SKM-1 treated with dmso at 0.1 percent for 144 hours (cell line): ENCODE measurements at regions not wholly inside any gene's neighbourhood (a gene's known extent, or its start where the extent isn't known, plus 50 kb on each side); places are given as distances from the start of the nearest gene placed in this dataset.

Experiments used
- DNase-seq: peaks from one replicate; lab custom pipeline; 2025; ENCODE audit not compliant: unreplicated experiment; lab: John Stamatoyannopoulos, UW

- no peak for DNase-seq
These were observed 134.6 kb downstream of the AASDHPPT start for GRCh38 chr11:106212081-106212480.

DNA sequence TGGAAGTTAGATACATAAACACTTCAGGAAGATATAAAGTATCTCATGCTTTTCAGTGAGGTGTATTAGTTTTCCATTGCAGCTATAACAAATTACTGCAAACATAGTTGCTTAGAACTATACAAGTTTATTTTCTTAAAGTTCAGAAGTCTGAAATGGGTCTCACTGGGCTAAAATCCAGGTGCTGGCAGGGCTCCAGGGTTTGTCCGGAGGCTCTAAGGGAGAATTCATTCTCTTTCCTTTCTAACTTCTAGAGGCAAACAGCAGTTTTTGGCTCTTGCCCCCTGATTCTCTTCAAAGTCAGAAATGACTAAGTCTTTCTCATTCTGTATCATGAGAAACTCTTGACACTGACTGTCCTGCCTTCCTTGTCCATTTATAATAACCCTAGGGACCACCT, 138.8 kb downstream of the AASDHPPT start:
- no peak for DNase-seq

DNA sequence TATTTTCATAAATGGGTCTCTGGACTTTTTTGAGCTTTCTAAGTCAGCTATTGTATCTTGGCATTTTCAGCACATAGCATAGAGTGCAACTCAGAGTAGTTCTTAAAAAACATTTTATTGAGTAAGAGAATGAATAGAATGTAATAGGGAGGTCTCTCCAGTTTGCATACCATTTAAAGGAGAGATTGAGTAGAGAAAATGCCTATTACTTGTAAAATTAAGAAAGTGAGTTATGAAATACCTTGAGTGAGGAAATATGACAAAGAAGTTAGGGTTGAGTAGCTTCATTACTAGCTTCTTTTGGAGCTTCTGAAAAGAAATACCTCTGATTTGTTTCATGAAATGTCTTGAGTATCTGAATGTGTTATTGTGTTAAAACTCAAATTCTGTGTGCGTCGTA, 140.0 kb downstream of the AASDHPPT start:
- no peak for DNase-seq

DNA sequence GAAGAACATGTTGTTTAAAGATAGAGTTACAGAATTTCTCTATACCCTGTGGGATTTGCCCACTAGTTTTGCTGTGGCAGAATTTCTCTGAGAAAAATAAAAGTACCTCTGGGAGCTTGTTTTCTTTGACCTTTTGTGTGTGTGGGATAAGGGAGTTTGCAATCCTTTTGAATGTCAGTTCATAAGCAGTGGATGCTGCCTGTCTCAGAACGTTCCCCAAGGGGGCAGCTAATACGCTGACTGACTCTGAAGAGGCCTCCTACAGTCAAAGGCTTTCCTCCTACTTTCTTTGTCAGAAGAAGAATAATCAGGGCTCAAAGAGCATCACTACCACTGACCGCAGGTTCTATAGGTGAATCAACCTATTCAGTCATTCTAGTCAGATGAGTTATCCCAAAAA, 140.6 kb downstream of the AASDHPPT start:
- DNase-seq = no peak

- no peak for DNase-seq
These were observed 145.2 kb downstream of the AASDHPPT start for GRCh38 chr11:106222626-106223025.

GRCh38 chr11:106224172-106224571, 146.7 kb downstream of the AASDHPPT start:
- no peak for DNase-seq

GRCh38 chr11:106228996-106229395, 151.5 kb downstream of the AASDHPPT start:
- DNase-seq = no peak

GRCh38 chr11:106231591-106231990, 154.1 kb downstream of the AASDHPPT start:
- DNase-seq = no peak

GRCh38 chr11:106233191-106233590, 155.7 kb downstream of the AASDHPPT start:
- no peak for DNase-seq

- DNase-seq = no peak
These were observed 157.3 kb downstream of the AASDHPPT start for GRCh38 chr11:106234794-106235193.

DNA sequence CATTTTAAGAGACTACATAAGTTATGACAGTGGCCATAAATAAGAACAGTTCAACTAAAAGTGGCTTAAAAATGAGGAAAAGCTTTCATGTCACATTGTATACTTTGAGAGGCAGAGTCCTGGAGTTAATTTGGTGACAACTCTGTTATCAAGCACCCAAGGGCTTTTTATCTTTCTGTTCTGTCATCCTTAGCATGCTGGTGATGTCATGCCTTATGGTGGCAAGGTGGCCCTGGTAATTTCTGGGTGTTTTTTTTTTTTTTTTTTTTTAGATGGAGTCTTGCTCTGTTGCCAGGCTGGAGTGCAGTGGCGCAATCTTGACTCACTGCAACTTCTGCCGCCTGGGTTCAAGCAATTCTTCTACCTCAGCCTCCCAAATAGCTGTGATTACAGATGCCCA, 158.8 kb downstream of the AASDHPPT start:
- DNase-seq = no peak

- DNase-seq = no peak
These were observed 161.4 kb downstream of the AASDHPPT start for GRCh38 chr11:106238704-106239360.

GRCh38 chr11:106241601-106242257, 164.3 kb downstream of the AASDHPPT start:
- DNase-seq = no peak

- DNase-seq = no peak
These were observed 165.4 kb downstream of the AASDHPPT start for GRCh38 chr11:106242718-106243415.

DNA sequence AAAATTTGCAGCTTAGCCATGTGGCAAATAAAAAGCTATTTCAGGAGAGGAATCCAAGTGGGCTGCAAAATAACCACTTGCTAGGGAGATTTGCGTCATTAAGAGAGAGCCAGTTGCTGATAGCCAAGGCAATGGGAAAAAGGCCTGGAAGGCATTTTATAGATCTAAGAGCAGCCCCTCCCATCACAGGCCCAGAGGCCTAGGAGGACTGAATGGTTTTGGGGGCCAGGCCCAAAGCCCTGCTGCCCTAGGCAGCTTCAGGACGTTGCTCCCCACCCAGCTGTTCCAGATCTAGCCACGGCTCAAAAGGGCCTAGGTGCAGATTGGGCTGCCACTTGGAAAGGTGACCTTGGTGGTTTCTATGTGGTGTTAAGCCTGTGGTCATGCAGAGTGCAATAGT, 169.0 kb downstream of the AASDHPPT start:
- no peak for DNase-seq

- DNase-seq = no peak
These were observed 172.3 kb downstream of the AASDHPPT start for GRCh38 chr11:106249617-106250239.

DNA sequence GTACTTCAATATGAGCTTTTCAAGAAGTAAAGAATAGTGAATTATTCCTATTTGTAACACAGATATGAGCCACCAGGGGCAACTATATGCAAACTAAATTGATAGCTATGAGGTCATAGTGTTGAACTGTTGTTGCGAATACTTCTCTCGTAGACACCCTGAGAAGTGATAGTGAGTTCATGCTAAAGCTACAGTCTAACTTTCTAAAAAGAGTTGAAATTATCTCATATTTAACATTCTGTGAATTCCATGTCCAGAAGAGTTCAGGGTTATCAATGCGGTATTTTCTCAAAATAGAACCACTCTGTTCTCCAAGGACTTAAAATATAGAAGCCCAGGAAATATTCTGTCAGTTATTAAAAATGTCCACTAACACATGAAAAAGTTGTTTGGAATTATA, 185.4 kb downstream of the AASDHPPT start:
- DNase-seq = no peak

- DNase-seq = no peak
These were observed 186.1 kb downstream of the AASDHPPT start for GRCh38 chr11:106263527-106263926.

GRCh38 chr11:106271086-106271485, 193.6 kb downstream of the AASDHPPT start:
- no peak for DNase-seq

- DNase-seq = no peak
These were observed 194.2 kb downstream of the AASDHPPT start for GRCh38 chr11:106271686-106272085.

- DNase-seq = no peak
These were observed 197.7 kb downstream of the AASDHPPT start for GRCh38 chr11:106275151-106275550.

DNA sequence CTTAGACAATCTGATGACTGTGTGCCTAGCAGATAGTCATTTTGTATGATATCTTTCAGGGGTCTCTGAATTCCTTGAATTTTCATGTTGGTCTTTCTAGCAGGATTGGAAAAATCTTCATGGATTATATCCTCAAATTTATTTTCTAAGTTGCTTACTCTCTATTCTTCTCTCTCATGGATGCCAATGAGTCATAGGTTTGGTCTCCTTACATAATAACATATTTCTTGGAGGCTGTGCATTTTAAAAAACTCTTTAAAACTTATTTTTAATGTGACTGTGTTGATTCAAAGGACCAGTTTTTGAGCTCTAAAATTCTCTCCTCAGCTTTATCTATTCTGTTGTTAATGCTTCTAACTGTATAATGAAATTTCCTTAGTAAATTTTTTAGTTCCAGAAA, 198.7 kb downstream of the AASDHPPT start:
- DNase-seq = no peak
